Natural killer cell (primary cell): ENCODE measurements at regions not wholly inside any gene's neighbourhood (a gene's known extent, or its start where the extent isn't known, plus 50 kb on each side); places are given as distances from the start of the nearest gene placed in this dataset.

ENCODE experiments used
- ATAC-seq, 3 donors: fragments of 150-1000 bp in 2 of 3; fragments of 200-7000 bp in 1 of 3; cut with Tn5 transposase; 1 replicate in 1 of 3; 2 replicates in 2 of 3; pipeline ENCODE4 v1.10.0; 2021; ENCODE audit warnings: mild to moderate bottlenecking in 2 of 3, moderate library complexity in 2 of 3
- DNase-seq, 2 donors: peaks; one replicate each; pipeline versions ENCODE4 v3.0.0 to v3.0.0-alpha.2; 2013 to 2021; ENCODE audit warnings: mixed read lengths in 1 of 2
- H3K27ac ChIP-seq: one replicate; pipeline ENCODE4 v1.5.1; 2013; ENCODE audit warnings: mild to moderate bottlenecking, low read length
- H3K27me3 ChIP-seq: one replicate; pipeline ENCODE4 v1.6.1; 2013; ENCODE audit warnings: low read length; ENCODE audit not compliant: control insufficient read depth, insufficient read depth
- H3K36me3 ChIP-seq: one replicate; pipeline ENCODE4 v1.6.1; 2013; ENCODE audit warnings: low read length; ENCODE audit not compliant: control insufficient read depth, insufficient read depth
- H3K4me1 ChIP-seq: one replicate; pipeline ENCODE4 v1.6.1; 2013; ENCODE audit warnings: low read length; ENCODE audit not compliant: control insufficient read depth, insufficient read depth
- H3K4me3 ChIP-seq: one replicate; pipeline ENCODE4 v1.5.1; 2013; ENCODE audit warnings: low read length
- H3K9me3 ChIP-seq: one replicate; pipeline ENCODE4 v1.6.1; 2013; ENCODE audit warnings: low read length; ENCODE audit not compliant: control insufficient read depth, insufficient read depth
- H3K27ac Mint-ChIP-seq, 2 donors: one replicate each; pipeline ENCODE4 v1.8.0; 2022; ENCODE audit warnings: mild to moderate bottlenecking in 2 of 2, mixed read lengths in 2 of 2, moderate library complexity in 1 of 2
- H3K27me3 Mint-ChIP-seq, 2 donors: one replicate each; pipeline ENCODE4 v1.8.0; 2022; ENCODE audit warnings: low read depth in 2 of 2, mixed read lengths in 2 of 2
- H3K36me3 Mint-ChIP-seq: one replicate; pipeline ENCODE4 v1.8.0; 2022; ENCODE audit warnings: mixed read lengths
- H3K4me1 Mint-ChIP-seq, 2 donors: one replicate each; pipeline ENCODE4 v1.8.0; 2022; ENCODE audit warnings: mixed read lengths in 2 of 2
- H3K4me3 Mint-ChIP-seq: one replicate; pipeline ENCODE4 v1.8.0; 2022; ENCODE audit warnings: mild to moderate bottlenecking, moderate library complexity, mixed read lengths
- H3K9me3 Mint-ChIP-seq, 2 donors: one replicate each; pipeline ENCODE4 v1.8.0; 2022; ENCODE audit warnings: mixed read lengths in 2 of 2
- WGBS: methylation state at CpG from one replicate; pipeline ENCODE4 v1.1.7; 2013; ENCODE audit warnings: missing lambda C conversion rate; ENCODE audit not compliant: insufficient coverage; 5-methylcytosine and 5-hydroxymethylcytosine counted together
- intact Hi-C: fragments of 100-400 bp; cut with micrococcal nuclease; formaldehyde crosslinking; loops from one replicate; pipeline ENCODE4 v1.14.2; 2022
- TF ChIP-seq, protein P1 (sequence below): fragments of 200-600 bp; IDR thresholded peaks from one replicate; pipeline ENCODE4 v1.8.0; 2022; ENCODE audit warnings: antibody characterized with exemption

DNA sequence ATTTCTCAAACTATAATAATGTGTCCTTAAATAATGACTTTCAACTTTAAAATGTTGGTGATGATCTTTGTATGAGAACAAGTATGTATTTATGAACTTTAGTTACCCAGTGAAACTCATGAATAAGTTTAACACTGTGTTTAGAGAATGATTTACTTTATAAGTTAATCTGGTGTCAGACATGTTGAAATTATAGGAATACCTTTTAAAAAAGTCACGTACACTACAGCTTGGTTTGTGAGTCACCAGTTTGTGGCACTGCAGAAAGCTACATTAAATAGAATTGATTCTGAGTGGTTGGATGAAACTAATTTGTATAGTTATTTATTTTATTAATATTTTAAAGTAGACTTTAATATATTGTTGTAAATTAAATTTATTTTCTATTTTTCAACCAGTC, 1366.2 kb upstream of the PCDH20 start:
- H3K27ac Mint-ChIP-seq = no peak overlapping the region
- ATAC-seq (no peak), DNase-seq (no peak)
- no peak overlapping the region for H3K27ac ChIP-seq
- no peaks in the 10 kb centered on the region for H3K9me3 ChIP-seq
- H3K4me3 ChIP-seq = no peak overlapping the region
- intact Hi-C loops = no loop called here
- H3K4me3 Mint-ChIP-seq = no peak overlapping the region
- TF ChIP-seq, protein P1, sequence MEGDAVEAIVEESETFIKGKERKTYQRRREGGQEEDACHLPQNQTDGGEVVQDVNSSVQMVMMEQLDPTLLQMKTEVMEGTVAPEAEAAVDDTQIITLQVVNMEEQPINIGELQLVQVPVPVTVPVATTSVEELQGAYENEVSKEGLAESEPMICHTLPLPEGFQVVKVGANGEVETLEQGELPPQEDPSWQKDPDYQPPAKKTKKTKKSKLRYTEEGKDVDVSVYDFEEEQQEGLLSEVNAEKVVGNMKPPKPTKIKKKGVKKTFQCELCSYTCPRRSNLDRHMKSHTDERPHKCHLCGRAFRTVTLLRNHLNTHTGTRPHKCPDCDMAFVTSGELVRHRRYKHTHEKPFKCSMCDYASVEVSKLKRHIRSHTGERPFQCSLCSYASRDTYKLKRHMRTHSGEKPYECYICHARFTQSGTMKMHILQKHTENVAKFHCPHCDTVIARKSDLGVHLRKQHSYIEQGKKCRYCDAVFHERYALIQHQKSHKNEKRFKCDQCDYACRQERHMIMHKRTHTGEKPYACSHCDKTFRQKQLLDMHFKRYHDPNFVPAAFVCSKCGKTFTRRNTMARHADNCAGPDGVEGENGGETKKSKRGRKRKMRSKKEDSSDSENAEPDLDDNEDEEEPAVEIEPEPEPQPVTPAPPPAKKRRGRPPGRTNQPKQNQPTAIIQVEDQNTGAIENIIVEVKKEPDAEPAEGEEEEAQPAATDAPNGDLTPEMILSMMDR = no peak
- WGBS = no CpG with 5 or more reads among the region's 1 CpG
- no peaks in the 10 kb centered on the region for H3K27me3 ChIP-seq
- no peaks in the 10 kb centered on the region for H3K4me1 ChIP-seq
- H3K36me3 ChIP-seq = no peaks in the 10 kb centered on the region
- H3K9me3 Mint-ChIP-seq = peaks cover 8 to 9% of the 10 kb centered on the region in 2 donors
- H3K27me3 Mint-ChIP-seq = no peaks in the 10 kb centered on the region
- H3K4me1 Mint-ChIP-seq = no peaks in the 10 kb centered on the region
- H3K36me3 Mint-ChIP-seq = no peaks in the 10 kb centered on the region

DNA sequence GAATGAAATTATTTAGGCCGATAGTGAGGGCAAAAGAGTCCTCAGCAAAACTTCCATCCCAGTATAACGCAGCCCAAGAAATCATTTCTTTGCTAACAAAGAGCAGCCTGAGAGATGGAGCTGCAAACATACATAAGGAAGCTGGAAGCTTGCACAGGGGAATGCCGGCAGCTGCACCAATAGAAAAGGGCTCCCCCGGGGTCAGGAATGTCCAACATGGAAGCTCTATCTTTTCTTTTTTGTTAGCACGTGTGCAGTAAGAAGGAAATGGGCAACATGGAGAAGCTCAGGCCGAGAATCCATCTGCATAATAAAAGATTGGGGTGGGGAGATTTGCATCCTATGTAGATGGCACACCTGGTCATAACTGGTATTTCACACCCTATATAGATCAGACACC, 1363.5 kb upstream of the PCDH20 start:
- intact Hi-C loops = no loop called here
- no peak overlapping the region for H3K4me3 ChIP-seq
- no peaks in the 10 kb centered on the region for H3K4me1 Mint-ChIP-seq
- no peaks in the 10 kb centered on the region for H3K36me3 Mint-ChIP-seq
- ATAC-seq (no peak), DNase-seq (no peak)
- H3K27ac ChIP-seq = no peak overlapping the region
- no peaks in the 10 kb centered on the region for H3K4me1 ChIP-seq
- no peaks in the 10 kb centered on the region for H3K9me3 ChIP-seq
- H3K9me3 Mint-ChIP-seq = peaks cover 9 to 12% of the 10 kb centered on the region in 2 donors
- WGBS = 84% methylated on average over 6 of the region's 6 CpGs
- H3K27me3 ChIP-seq = no peaks in the 10 kb centered on the region
- H3K36me3 ChIP-seq = no peaks in the 10 kb centered on the region
- H3K27me3 Mint-ChIP-seq = no peaks in the 10 kb centered on the region
- no peak overlapping the region for H3K4me3 Mint-ChIP-seq
- TF ChIP-seq, protein P1 = no peak
- H3K27ac Mint-ChIP-seq = no peak overlapping the region

DNA sequence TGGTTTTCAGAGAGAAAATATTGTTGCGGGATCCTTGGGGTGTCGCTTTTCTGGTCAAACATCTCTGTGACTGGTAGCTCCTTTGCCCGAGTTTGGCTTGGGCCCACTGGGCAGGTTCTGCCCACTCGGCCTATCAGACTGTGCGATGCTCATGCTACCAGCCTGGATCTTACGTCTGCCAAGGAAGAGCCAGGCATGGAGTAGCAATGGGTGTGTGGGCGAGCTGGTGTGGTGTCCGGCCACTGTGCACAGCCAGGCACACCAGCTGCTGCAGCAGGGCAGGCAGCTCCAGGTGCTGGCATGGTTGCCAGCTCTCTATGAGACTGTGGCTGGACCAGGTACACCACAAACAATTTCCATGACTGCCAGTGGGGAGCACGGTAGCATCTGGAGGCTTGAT, 1351.8 kb upstream of the PCDH20 start:
- H3K9me3 Mint-ChIP-seq = peaks cover 3 to 10% of the 10 kb centered on the region in 2 donors

DNA sequence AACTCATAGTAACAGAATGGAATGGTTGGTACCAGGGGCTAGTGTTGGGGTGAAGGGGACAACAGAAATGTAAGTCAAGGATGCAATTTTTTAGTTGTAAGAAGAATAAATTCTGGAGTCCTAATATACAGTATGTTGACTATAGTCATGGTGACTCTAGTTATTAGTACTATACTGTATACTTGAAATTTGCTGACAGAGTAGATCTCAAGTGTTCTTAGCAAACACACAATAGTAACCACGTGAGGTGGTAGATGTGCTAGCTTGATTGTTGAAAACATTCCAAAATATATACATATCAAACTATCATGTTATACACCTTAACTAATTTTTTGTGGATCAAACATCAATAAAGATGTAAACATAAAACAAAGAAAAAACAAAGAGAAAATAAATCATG, 1345.1 kb upstream of the PCDH20 start:
- no peaks in the 10 kb centered on the region for H3K4me1 ChIP-seq
- no CpG with 5 or more reads among the region's 1 CpG for WGBS
- no peaks in the 10 kb centered on the region for H3K27me3 ChIP-seq
- H3K27me3 Mint-ChIP-seq = no peaks in the 10 kb centered on the region
- no peak overlapping the region for H3K27ac Mint-ChIP-seq
- H3K27ac ChIP-seq = no peak overlapping the region
- intact Hi-C loops = no loop called here
- H3K36me3 Mint-ChIP-seq = peaks cover 18% of the 10 kb centered on the region
- ATAC-seq (no peak), DNase-seq (no peak)
- H3K9me3 Mint-ChIP-seq = peaks cover 20% of the 10 kb centered on the region in 2 donors
- no peak overlapping the region for H3K4me3 ChIP-seq
- no peak overlapping the region for H3K4me3 Mint-ChIP-seq
- no peaks in the 10 kb centered on the region for H3K4me1 Mint-ChIP-seq
- no peaks in the 10 kb centered on the region for H3K9me3 ChIP-seq
- H3K36me3 ChIP-seq = no peaks in the 10 kb centered on the region
- TF ChIP-seq, protein P1 = no peak

More for the DNA sequence above, 1351.8 kb upstream of the PCDH20 start:
- DNase-seq (no peak), ATAC-seq (no peak)
- WGBS = 88% methylated on average over 8 of the region's 9 CpGs
- H3K36me3 ChIP-seq = no peaks in the 10 kb centered on the region
- Mint-ChIP-seq H3K36me3 (no peaks in the 10 kb centered on the region), H3K4me1 (no peaks in the 10 kb centered on the region), H3K4me3 (no peak overlapping the region), H3K27me3 (no peaks in the 10 kb centered on the region), H3K27ac (no peak overlapping the region)
- no peak overlapping the region for H3K4me3 ChIP-seq
- intact Hi-C loops = no loop called here
- H3K9me3 ChIP-seq = no peaks in the 10 kb centered on the region
- H3K27ac ChIP-seq = no peak overlapping the region
- H3K27me3 ChIP-seq = no peaks in the 10 kb centered on the region
- no peaks in the 10 kb centered on the region for H3K4me1 ChIP-seq
- TF ChIP-seq, protein P1 = no peak
